HG03039 (cell line): ENCODE measurements at regions not wholly inside any gene's neighbourhood (a gene's known extent, or its start where the extent isn't known, plus 50 kb on each side); places are given as distances from the start of the nearest gene placed in this dataset.

ENCODE experiments used
- ATAC-seq: cut with Tn5 transposase; IDR thresholded peaks from one replicate; pipeline ENCODE4 v1.9.1; 2021; ENCODE audit warnings: mild to moderate bottlenecking, moderate library complexity; ENCODE audit not compliant: unreplicated experiment

GRCh38 chr11:15723966-15724365 is 609.2 kb downstream of the INSC start:
- no peak for ATAC-seq

GRCh38 chr11:15724601-15725000 is 609.9 kb downstream of the INSC start:
- no peak for ATAC-seq

- no peak for ATAC-seq
Observed at GRCh38 chr11:15725246-15725645, 610.5 kb downstream of the INSC start.

- ATAC-seq, result no peak
Observed at GRCh38 chr11:15726221-15726746, 611.6 kb downstream of the INSC start.

GRCh38 chr11:15726893-15727519 is 612.3 kb downstream of the INSC start:
- ATAC-seq, result no peak

- no peak for ATAC-seq
Observed at GRCh38 chr11:15727520-15727914, 612.8 kb downstream of the INSC start.

GRCh38 chr11:15728207-15728606 is 613.5 kb downstream of the INSC start:
- no peak for ATAC-seq

- no peak for ATAC-seq
Observed at GRCh38 chr11:15730263-15730994, 615.7 kb downstream of the INSC start.

- ATAC-seq, result no peak
Observed at GRCh38 chr11:15730995-15731385, 616.3 kb downstream of the INSC start.

GRCh38 chr11:15735706-15736105 is 620.6 kb downstream of the SOX6 start:
- no peak for ATAC-seq

- ATAC-seq, result no peak
Observed at GRCh38 chr11:15737320-15737719, 619.0 kb downstream of the SOX6 start.

GRCh38 chr11:15738931-15739330 is 617.4 kb downstream of the SOX6 start:
- ATAC-seq, result no peak

GRCh38 chr11:15742626-15743519 is 613.5 kb downstream of the SOX6 start:
- ATAC-seq, result no peak

- no peak for ATAC-seq
Observed at GRCh38 chr11:15744693-15745092, 611.7 kb downstream of the SOX6 start.

- ATAC-seq, result no peak
Observed at GRCh38 chr11:15745266-15745665, 611.1 kb downstream of the SOX6 start.

GRCh38 chr11:15747671-15748070 is 608.7 kb downstream of the SOX6 start:
- ATAC-seq, result no peak

GRCh38 chr11:15748132-15748531 is 608.2 kb downstream of the SOX6 start:
- no peak for ATAC-seq

GRCh38 chr11:15748741-15749140 is 607.6 kb downstream of the SOX6 start:
- ATAC-seq, result no peak

GRCh38 chr11:15750535-15751308 is 605.6 kb downstream of the SOX6 start:
- ATAC-seq, result no peak

- no peak for ATAC-seq
Observed at GRCh38 chr11:15754221-15754620, 602.1 kb downstream of the SOX6 start.
